NCI-H1694 treated with DMSO at 0.1 percent for 48 hours (cell line): ENCODE measurements at regions not wholly inside any gene's neighbourhood (a gene's known extent, or its start where the extent isn't known, plus 50 kb on each side); places are given as distances from the start of the nearest gene placed in this dataset.
"Not testable (repeated sequence)": the region's sequence is repeated elsewhere in the genome, so short reads cannot be mapped to it uniquely, and the experiment has no call there.

Experiments used
- DNase-seq: peaks from one replicate; lab custom pipeline; 2025; lab: John Stamatoyannopoulos, UW

- DNase-seq: no peak
Observed at GRCh38 chr5:113721171-113721570, 207.7 kb downstream of the YTHDC2 start.

GRCh38 chr5:113723021-113723420, 209.5 kb downstream of the YTHDC2 start:
- no peak for DNase-seq

GRCh38 chr5:113735751-113736150, 222.3 kb downstream of the YTHDC2 start:
- no peak for DNase-seq

GRCh38 chr5:113742176-113742575, 228.7 kb downstream of the YTHDC2 start:
- no peak for DNase-seq

- no peak for DNase-seq
Observed at GRCh38 chr5:113742639-113743038, 229.1 kb downstream of the YTHDC2 start.

GRCh38 chr5:113748403-113748802, 234.9 kb downstream of the YTHDC2 start:
- no peak for DNase-seq

- DNase-seq: no peak
Observed at GRCh38 chr5:113749334-113749733, 235.8 kb downstream of the YTHDC2 start.

- not testable (repeated sequence) for DNase-seq
Observed at GRCh38 chr5:113753182-113753581, 239.7 kb downstream of the YTHDC2 start.

- no peak for DNase-seq
Observed at GRCh38 chr5:113755516-113755915, 242.0 kb downstream of the YTHDC2 start.

GRCh38 chr5:113757508-113757907, 244.0 kb downstream of the YTHDC2 start:
- DNase-seq: no peak

GRCh38 chr5:113759505-113759904, 246.0 kb downstream of the YTHDC2 start:
- no peak for DNase-seq

GRCh38 chr5:113760486-113760885, 247.0 kb downstream of the YTHDC2 start:
- no peak for DNase-seq

- no peak for DNase-seq
Observed at GRCh38 chr5:113761594-113761993, 248.1 kb downstream of the YTHDC2 start.

GRCh38 chr5:113764382-113764781, 250.9 kb downstream of the YTHDC2 start:
- no peak for DNase-seq

GRCh38 chr5:113766827-113767226, 253.3 kb downstream of the YTHDC2 start:
- DNase-seq: not testable (repeated sequence)

- no peak for DNase-seq
Observed at GRCh38 chr5:113770648-113771047, 257.2 kb downstream of the YTHDC2 start.

- no peak for DNase-seq
Observed at GRCh38 chr5:113771483-113771882, 258.0 kb downstream of the YTHDC2 start.

GRCh38 chr5:113776168-113776567, 262.7 kb downstream of the YTHDC2 start:
- DNase-seq: no peak

GRCh38 chr5:113776832-113777525, 263.5 kb downstream of the YTHDC2 start:
- no peak for DNase-seq

- DNase-seq: no peak
Observed at GRCh38 chr5:113778147-113778546, 264.7 kb downstream of the YTHDC2 start.

GRCh38 chr5:113788141-113788655, 274.7 kb downstream of the YTHDC2 start:
- DNase-seq: no peak

GRCh38 chr5:113789769-113790168, 276.3 kb downstream of the YTHDC2 start:
- DNase-seq: no peak

GRCh38 chr5:113792806-113793205, 279.3 kb downstream of the YTHDC2 start:
- DNase-seq: no peak

- no peak for DNase-seq
Observed at GRCh38 chr5:113794981-113795380, 281.5 kb downstream of the YTHDC2 start.
